ENCODE measurements at regions not wholly inside any gene's neighbourhood (a gene's known extent, or its start where the extent isn't known, plus 50 kb on each side); places are given as distances from the start of the nearest gene placed in this dataset.

DNA sequence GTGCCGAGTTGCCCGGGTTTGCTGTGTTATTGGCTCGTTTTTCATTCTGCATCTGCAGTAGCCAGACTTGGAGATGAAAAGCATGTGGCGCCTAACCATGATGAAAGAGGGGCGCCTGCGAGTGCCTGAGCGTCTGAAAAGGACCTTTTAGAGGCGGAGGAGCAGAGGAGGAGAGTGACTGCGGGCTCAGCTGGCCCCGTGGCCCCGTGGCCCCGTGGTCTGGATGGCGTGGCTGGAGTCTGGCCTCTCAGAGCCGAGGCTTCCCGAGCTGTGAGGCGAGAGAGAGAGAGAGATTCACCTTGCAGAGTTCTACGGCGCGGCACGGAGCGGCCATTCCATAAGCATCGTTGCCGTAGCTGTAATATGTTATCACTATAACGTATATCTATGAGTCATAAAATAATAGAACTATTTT lies 55.3 kb upstream of the RNU6ATAC start (continued):
- TF ChIP-seq ZNF274 (IDR thresholded peaks at IDR 0.05; ENCODE audit: low read depth, low read length) (no peak), FOSL1 (IDR thresholded peaks at IDR 0.05; ENCODE audit: low read depth) (no peak), ELF1 (IDR thresholded peaks at IDR 0.05; ENCODE audit: borderline replicate concordance, low read depth) (no peak), EZH2 (IDR thresholded peaks at IDR 0.05) (no peak)
- TF ChIP-seq, protein P1, sequence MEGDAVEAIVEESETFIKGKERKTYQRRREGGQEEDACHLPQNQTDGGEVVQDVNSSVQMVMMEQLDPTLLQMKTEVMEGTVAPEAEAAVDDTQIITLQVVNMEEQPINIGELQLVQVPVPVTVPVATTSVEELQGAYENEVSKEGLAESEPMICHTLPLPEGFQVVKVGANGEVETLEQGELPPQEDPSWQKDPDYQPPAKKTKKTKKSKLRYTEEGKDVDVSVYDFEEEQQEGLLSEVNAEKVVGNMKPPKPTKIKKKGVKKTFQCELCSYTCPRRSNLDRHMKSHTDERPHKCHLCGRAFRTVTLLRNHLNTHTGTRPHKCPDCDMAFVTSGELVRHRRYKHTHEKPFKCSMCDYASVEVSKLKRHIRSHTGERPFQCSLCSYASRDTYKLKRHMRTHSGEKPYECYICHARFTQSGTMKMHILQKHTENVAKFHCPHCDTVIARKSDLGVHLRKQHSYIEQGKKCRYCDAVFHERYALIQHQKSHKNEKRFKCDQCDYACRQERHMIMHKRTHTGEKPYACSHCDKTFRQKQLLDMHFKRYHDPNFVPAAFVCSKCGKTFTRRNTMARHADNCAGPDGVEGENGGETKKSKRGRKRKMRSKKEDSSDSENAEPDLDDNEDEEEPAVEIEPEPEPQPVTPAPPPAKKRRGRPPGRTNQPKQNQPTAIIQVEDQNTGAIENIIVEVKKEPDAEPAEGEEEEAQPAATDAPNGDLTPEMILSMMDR (IDR thresholded peaks at IDR 0.05 in 2 of 3, conservative IDR thresholded peaks at IDR 0.05 in 1 of 3; ENCODE audit: borderline replicate concordance in 1 of 3, insufficient read depth in 1 of 3, low read depth in 2 of 3, low read length in 2 of 3): no peak

DNA sequence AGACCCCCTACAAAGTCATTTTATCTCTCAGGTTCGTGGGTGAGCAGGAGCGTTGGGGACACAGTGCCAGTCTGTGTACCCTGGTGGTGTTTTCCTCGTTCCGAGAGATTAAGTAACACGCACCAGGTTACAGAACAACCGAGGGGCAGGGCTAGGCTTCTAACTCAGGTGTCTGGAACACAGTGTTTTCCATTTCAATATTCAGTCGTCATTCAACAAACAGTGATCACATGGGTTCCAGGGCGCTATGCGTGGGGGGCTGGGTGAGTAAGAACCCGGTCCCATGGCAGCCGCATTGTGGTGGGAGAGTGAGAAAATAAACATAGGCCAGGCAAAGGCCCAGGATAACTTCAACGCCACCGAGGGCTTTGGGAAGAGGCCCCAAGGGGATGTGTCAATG lies 55.9 kb upstream of the RNU6ATAC start:
- H3K4me2 ChIP-seq (ENCODE audit: low read length): no peak overlapping the region
- TF ChIP-seq CBX3 (IDR thresholded peaks at IDR 0.05; ENCODE audit: low read depth) (no peak), ZNF274 (IDR thresholded peaks at IDR 0.05; ENCODE audit: low read depth, low read length) (no peak), POLR2A (IDR thresholded peaks at IDR 0.05; ENCODE audit: borderline replicate concordance, extremely low read depth, insufficient read depth, insufficient read length) (no peak), SRF (IDR thresholded peaks at IDR 0.05; ENCODE audit: low read depth) (no peak), SP1 (IDR thresholded peaks at IDR 0.05; ENCODE audit: low read depth) (no peak), EZH2 (IDR thresholded peaks at IDR 0.05) (no peak), TCF7L2 (IDR thresholded peaks at IDR 0.05; ENCODE audit: borderline replicate concordance, extremely low read depth, insufficient read depth, insufficient read length) (no peak), ZFX (IDR thresholded peaks at IDR 0.05) (no peak), SIN3A (IDR thresholded peaks at IDR 0.05; ENCODE audit: low read depth) (no peak), EZH2phosphoT487 (IDR thresholded peaks at IDR 0.05; ENCODE audit: borderline replicate concordance) (no peak), RAD21 (IDR thresholded peaks at IDR 0.05; ENCODE audit: low read depth) (no peak)
- TF ChIP-seq, protein P2, sequence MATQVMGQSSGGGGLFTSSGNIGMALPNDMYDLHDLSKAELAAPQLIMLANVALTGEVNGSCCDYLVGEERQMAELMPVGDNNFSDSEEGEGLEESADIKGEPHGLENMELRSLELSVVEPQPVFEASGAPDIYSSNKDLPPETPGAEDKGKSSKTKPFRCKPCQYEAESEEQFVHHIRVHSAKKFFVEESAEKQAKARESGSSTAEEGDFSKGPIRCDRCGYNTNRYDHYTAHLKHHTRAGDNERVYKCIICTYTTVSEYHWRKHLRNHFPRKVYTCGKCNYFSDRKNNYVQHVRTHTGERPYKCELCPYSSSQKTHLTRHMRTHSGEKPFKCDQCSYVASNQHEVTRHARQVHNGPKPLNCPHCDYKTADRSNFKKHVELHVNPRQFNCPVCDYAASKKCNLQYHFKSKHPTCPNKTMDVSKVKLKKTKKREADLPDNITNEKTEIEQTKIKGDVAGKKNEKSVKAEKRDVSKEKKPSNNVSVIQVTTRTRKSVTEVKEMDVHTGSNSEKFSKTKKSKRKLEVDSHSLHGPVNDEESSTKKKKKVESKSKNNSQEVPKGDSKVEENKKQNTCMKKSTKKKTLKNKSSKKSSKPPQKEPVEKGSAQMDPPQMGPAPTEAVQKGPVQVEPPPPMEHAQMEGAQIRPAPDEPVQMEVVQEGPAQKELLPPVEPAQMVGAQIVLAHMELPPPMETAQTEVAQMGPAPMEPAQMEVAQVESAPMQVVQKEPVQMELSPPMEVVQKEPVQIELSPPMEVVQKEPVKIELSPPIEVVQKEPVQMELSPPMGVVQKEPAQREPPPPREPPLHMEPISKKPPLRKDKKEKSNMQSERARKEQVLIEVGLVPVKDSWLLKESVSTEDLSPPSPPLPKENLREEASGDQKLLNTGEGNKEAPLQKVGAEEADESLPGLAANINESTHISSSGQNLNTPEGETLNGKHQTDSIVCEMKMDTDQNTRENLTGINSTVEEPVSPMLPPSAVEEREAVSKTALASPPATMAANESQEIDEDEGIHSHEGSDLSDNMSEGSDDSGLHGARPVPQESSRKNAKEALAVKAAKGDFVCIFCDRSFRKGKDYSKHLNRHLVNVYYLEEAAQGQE (IDR thresholded peaks at IDR 0.05; ENCODE audit: low read depth): no peak
- TF ChIP-seq, protein P3, sequence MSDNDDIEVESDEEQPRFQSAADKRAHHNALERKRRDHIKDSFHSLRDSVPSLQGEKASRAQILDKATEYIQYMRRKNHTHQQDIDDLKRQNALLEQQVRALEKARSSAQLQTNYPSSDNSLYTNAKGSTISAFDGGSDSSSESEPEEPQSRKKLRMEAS (IDR thresholded peaks at IDR 0.05): no peak
- H3K27ac ChIP-seq (ENCODE audit: low read depth, low read length): no peak overlapping the region
- no peak overlapping the region for H3K9ac ChIP-seq (ENCODE audit: low read length)
- ATAC-seq (no peak), DNase-seq (ENCODE audit: low read depth, low spot score) (no peak)
- no peaks in the 10 kb centered on the region for H4K20me1 ChIP-seq (ENCODE audit: insufficient read depth)
- H3K79me2 ChIP-seq (ENCODE audit: insufficient read depth, low read length): no peaks in the 10 kb centered on the region
- no peak overlapping the region for H3K4me3 ChIP-seq (replicated peaks in 1 of 2; ENCODE audit: low read depth in 1 of 2, low read length in 2 of 2)
- ChIA-PET CTCF (no interaction called here), RAD21 (ENCODE audit: low non-redundant PET in 1 of 2, low total read pairs in 2 of 2, uncharacterized antibody in 2 of 2, unreplicated experiment in 2 of 2) (no interaction called here), POLR2A (no interaction called here)
- intact Hi-C loops (cut with micrococcal nuclease): no loop called here
- no peak overlapping the region for H2AFZ ChIP-seq (ENCODE audit: low read depth, low read length, poor library complexity, severe bottlenecking)
- no peaks in the 10 kb centered on the region for H3K27me3 ChIP-seq (ENCODE audit: insufficient read depth, low read length)
- no peaks in the 10 kb centered on the region for H3K4me1 ChIP-seq (ENCODE audit: control insufficient read depth in 1 of 2, insufficient read depth in 2 of 2, low read length in 2 of 2)
- H3K36me3 ChIP-seq (ENCODE audit: control insufficient read depth in 1 of 2, insufficient read depth in 2 of 2, low read length in 2 of 2): no peaks in the 10 kb centered on the region
- no peaks in the 10 kb centered on the region for H3K9me3 ChIP-seq (ENCODE audit: control insufficient read depth in 1 of 2, insufficient read depth in 1 of 2, low read depth in 1 of 2, low read length in 2 of 2)
- no peaks in the 10 kb centered on the region for H3K9me2 ChIP-seq (ENCODE audit: insufficient read depth)
- no TSS peak for BruUV-seq (replicated peaks)
